Activated CD8-positive, alpha-beta T cell treated with anti-CD3 and anti-CD28 coated beads for 36 hours (primary cell): ENCODE measurements at regions not wholly inside any gene's neighbourhood (a gene's known extent, or its start where the extent isn't known, plus 50 kb on each side); places are given as distances from the start of the nearest gene placed in this dataset.
"Not testable (repeated sequence)": the region's sequence is repeated elsewhere in the genome, so short reads cannot be mapped to it uniquely, and the experiment has no call there.

Experiments used
- ATAC-seq: fragments of 200-7000 bp; cut with Tn5 transposase; one replicate; pipeline ENCODE4 v1.10.0; 2021; ENCODE audit warnings: mild to moderate bottlenecking, moderate library complexity
- CTCF ChIA-PET: fragments of 350-600 bp; sonication (Branson Sonifier 250); formaldehyde crosslinking; loops from one replicate; lab custom pipeline; 2021; ENCODE audit warnings: antibody characterized with exemption; lab: Charles Lee
- POLR2A ChIA-PET: fragments of 350-600 bp; sonication (Branson Sonifier 250); formaldehyde crosslinking; loops from one replicate; lab custom pipeline; 2021; ENCODE audit warnings: antibody characterized with exemption; lab: Charles Lee
- DNase-seq: peaks from one replicate; pipeline ENCODE4 v3.0.0-alpha.2; 2020
- H3K27ac Mint-ChIP-seq: one replicate; pipeline ENCODE4 v1.8.0; 2021; ENCODE audit warnings: mild to moderate bottlenecking, mixed read lengths
- H3K27me3 Mint-ChIP-seq: one replicate; pipeline ENCODE4 v1.8.0; 2021; ENCODE audit warnings: mixed read lengths
- H3K36me3 Mint-ChIP-seq: one replicate; pipeline ENCODE4 v1.8.0; 2021; ENCODE audit warnings: low read depth, mixed read lengths
- H3K4me1 Mint-ChIP-seq: one replicate; pipeline ENCODE4 v1.8.0; 2021; ENCODE audit warnings: low read depth, mixed read lengths
- H3K4me3 Mint-ChIP-seq: one replicate; pipeline ENCODE4 v1.8.0; 2021; ENCODE audit warnings: mild to moderate bottlenecking, moderate library complexity, mixed read lengths
- H3K9me3 Mint-ChIP-seq: one replicate; pipeline ENCODE4 v1.8.0; 2021; ENCODE audit warnings: mixed read lengths
- CTCF ChIP-seq: fragments of 200-600 bp; IDR thresholded peaks from one replicate; pipeline ENCODE4 v1.8.0; 2022; ENCODE audit warnings: antibody characterized with exemption, mild to moderate bottlenecking
- intact Hi-C: fragments of 100-400 bp; cut with micrococcal nuclease; formaldehyde crosslinking; loops from one replicate; pipeline ENCODE4 v1.10.0; 2022

GRCh38 chrX:99988532-99988931, 421.5 kb downstream of the PCDH19 start:
- DNase-seq, H3K27me3 Mint-ChIP-seq, H3K36me3 Mint-ChIP-seq, ATAC-seq, H3K9me3 Mint-ChIP-seq, H3K4me1 Mint-ChIP-seq, H3K27ac Mint-ChIP-seq, CTCF ChIA-PET, POLR2A ChIA-PET, intact Hi-C loops, H3K4me3 Mint-ChIP-seq: not testable (repeated sequence)

DNA sequence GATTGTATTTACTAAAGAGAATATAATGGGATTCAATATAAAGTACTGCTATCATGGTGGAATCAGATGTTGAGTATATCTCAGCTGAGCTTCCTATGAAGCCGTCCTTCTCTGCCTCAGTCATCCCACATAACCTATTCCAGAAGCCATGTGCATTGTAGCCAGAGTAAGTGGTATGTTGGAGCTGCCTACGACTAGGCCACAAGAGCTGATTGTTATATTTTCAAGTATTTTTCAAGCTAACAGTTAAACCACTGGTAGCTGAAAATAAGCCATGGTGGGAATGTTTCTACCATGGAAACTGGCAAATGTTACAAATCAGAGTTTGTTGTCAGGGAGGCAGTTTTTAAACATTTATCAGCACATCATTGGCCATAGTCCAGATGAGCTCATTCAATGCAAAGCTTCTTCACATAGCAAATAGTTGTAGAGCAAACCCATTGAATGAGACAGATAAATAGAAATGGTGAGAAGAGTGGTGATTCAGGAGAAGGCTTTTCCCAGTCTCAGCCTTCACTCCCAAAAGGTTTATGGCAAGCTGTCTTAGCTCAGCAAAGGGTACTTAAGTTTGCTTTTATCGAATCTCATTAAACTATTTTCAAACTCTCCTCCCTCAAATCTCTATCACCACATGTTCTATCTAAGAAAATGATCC, 436.4 kb downstream of the PCDH19 start:
- no peak for ATAC-seq
- intact Hi-C loops: no loop called here
- H3K27me3 Mint-ChIP-seq: no peaks in the 10 kb centered on the region
- ChIA-PET POLR2A (no interaction called here), CTCF (no interaction called here)
- H3K27ac Mint-ChIP-seq: no peak overlapping the region
- no peak overlapping the region for H3K4me3 Mint-ChIP-seq
- no peak for DNase-seq
- no peaks in the 10 kb centered on the region for H3K4me1 Mint-ChIP-seq
- H3K36me3 Mint-ChIP-seq: no peaks in the 10 kb centered on the region
- no peaks in the 10 kb centered on the region for H3K9me3 Mint-ChIP-seq
- TF ChIP-seq CTCF: no peak

DNA sequence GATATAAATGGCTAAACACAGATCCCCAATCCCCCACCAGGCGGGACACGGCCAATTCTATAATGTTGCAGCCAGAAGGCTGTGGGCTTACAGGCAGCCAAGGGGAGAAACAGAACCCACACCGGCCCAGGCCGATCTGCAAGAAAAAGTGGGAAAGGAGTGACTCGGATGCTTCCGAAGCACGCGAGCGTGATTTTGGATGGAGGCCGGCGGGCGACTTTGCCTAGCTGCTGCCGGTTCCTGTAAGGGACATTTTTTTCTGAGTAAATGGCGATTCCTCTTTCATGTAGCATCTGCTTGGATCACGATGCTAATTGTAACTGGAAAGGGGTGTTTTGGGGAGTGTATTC, 470.2 kb downstream of the PCDH19 start:
- DNase-seq (no peak), ATAC-seq (no peak)
- no peak for TF ChIP-seq CTCF
- Mint-ChIP-seq H3K36me3 (no peaks in the 10 kb centered on the region), H3K4me3 (no peak overlapping the region), H3K27me3 (no peaks in the 10 kb centered on the region), H3K9me3 (no peaks in the 10 kb centered on the region), H3K4me1 (no peaks in the 10 kb centered on the region), H3K27ac (no peak overlapping the region)
- POLR2A ChIA-PET: no interaction called here
- intact Hi-C loops: no loop called here
- CTCF ChIA-PET: no interaction called here

GRCh38 chrX:99939206-99939882, 470.7 kb downstream of the PCDH19 start:
- H3K4me1 Mint-ChIP-seq, POLR2A ChIA-PET, H3K9me3 Mint-ChIP-seq, H3K36me3 Mint-ChIP-seq, ATAC-seq, intact Hi-C loops, H3K27me3 Mint-ChIP-seq, CTCF ChIA-PET, DNase-seq, H3K27ac Mint-ChIP-seq, H3K4me3 Mint-ChIP-seq: not testable (repeated sequence)

DNA sequence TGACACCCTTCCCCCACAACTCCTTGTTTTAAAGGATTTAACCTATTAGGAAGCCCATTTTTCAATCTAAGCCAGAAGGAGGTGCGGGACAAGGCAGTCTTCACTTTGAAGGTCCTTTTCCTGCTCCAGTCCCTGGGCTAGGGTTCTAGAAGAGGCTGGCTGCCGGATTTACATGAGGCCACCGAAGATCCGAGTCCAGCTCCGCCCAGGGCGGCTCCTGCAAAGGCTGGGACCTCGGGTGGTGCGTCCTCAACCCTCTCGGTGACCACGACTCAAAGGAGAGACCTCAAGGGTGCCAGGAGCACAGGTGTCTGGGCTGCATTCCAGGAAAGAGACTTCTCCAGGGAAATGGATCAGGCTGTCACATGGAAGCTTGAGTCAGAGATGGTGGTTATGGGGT, 471.6 kb downstream of the PCDH19 start:
- intact Hi-C loops: no loop called here
- no peak for TF ChIP-seq CTCF
- Mint-ChIP-seq H3K4me3 (no peak overlapping the region), H3K36me3 (no peaks in the 10 kb centered on the region), H3K27me3 (no peaks in the 10 kb centered on the region), H3K4me1 (no peaks in the 10 kb centered on the region), H3K9me3 (no peaks in the 10 kb centered on the region), H3K27ac (no peak overlapping the region)
- ATAC-seq: no peak
- CTCF ChIA-PET: no interaction called here
- no peak for DNase-seq
- POLR2A ChIA-PET: no interaction called here

DNA sequence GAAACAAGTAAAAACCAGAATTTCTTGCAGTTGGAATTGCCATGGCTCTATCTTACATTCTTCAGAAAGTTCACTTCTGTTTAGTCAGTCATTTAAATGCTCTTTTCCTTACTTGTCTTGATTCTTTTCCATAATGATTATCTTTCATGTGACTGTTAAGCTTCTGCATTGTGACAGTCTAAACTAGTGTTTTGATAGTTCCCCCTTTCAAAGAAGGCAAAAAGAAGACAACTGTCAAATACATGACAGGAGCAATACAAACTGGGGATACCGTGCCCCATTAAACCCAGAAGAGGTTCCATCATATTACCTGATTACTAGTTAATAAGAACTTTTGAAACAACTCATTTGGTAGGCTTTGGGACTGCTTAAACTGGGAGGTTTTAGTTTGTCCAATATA, 476.2 kb downstream of the PCDH19 start:
- intact Hi-C loops: no loop called here
- Mint-ChIP-seq H3K27me3 (no peaks in the 10 kb centered on the region), H3K27ac (no peak overlapping the region), H3K36me3 (no peaks in the 10 kb centered on the region), H3K9me3 (no peaks in the 10 kb centered on the region), H3K4me1 (no peaks in the 10 kb centered on the region), H3K4me3 (no peak overlapping the region)
- TF ChIP-seq CTCF: no peak
- ATAC-seq (no peak), DNase-seq (no peak)
- POLR2A ChIA-PET: no interaction called here
- CTCF ChIA-PET: no interaction called here
